GM23338 (cell line): ENCODE measurements at regions not wholly inside any gene's neighbourhood (a gene's known extent, or its start where the extent isn't known, plus 50 kb on each side); places are given as distances from the start of the nearest gene placed in this dataset.

Source experiments
- ATAC-seq: fragments of 200-7000 bp; cut with Tn5 transposase; 3 replicates; pipeline ENCODE4 v1.9.1; 2020
- DNase-seq: peaks from one replicate; pipeline ENCODE4 v3.0.0-alpha.2; 2015; ENCODE audit warnings: low spot score
- H2AFZ ChIP-seq: fragments of 200-600 bp; sonication (generic); 2 replicates; pipeline ENCODE4 v1.8.0; 2016; ENCODE audit warnings: antibody characterized with exemption, mild to moderate bottlenecking, moderate library complexity
- H3F3A ChIP-seq: fragments of 200-600 bp; sonication (generic); replicated peaks from 2 replicates; pipeline ENCODE4 v1.8.0; 2017; ENCODE audit warnings: antibody characterized with exemption, mixed run types, low read depth
- H3K27ac ChIP-seq: fragments of 200-600 bp; sonication (generic); 2 replicates; pipeline ENCODE4 v1.6.1; 2016; ENCODE audit warnings: low read depth
- H3K27me3 ChIP-seq: fragments of 200-600 bp; sonication (generic); 2 replicates; pipeline ENCODE4 v1.8.0; 2016; ENCODE audit warnings: mild to moderate bottlenecking, mixed run types, moderate library complexity; ENCODE audit not compliant: insufficient read depth
- H3K36me3 ChIP-seq: fragments of 200-600 bp; sonication (generic); 2 replicates; pipeline ENCODE4 v1.8.0; 2016; ENCODE audit warnings: mild to moderate bottlenecking; ENCODE audit not compliant: insufficient read depth
- H3K4me1 ChIP-seq: fragments of 200-600 bp; sonication (generic); 2 replicates; pipeline ENCODE4 v1.8.0; 2016; ENCODE audit warnings: mild to moderate bottlenecking, moderate library complexity; ENCODE audit not compliant: insufficient read depth
- H3K4me2 ChIP-seq: fragments of 200-600 bp; sonication (generic); 2 replicates; pipeline ENCODE4 v1.7.1; 2017; ENCODE audit warnings: mixed run types
- H3K4me3 ChIP-seq: fragments of 200-600 bp; sonication (generic); 2 replicates; pipeline ENCODE4 v1.6.1; 2016; ENCODE audit warnings: mixed run types
- H3K79me2 ChIP-seq: fragments of 200-600 bp; sonication (generic); replicated peaks from 2 replicates; pipeline ENCODE4 v1.8.0; 2017; ENCODE audit warnings: mild to moderate bottlenecking; ENCODE audit not compliant: insufficient read depth
- H3K9me2 ChIP-seq: fragments of 200-600 bp; sonication (generic); 2 replicates; pipeline ENCODE4 v1.8.0; 2017; ENCODE audit not compliant: insufficient read depth
- H4K20me1 ChIP-seq: fragments of 200-600 bp; sonication (generic); replicated peaks from 2 replicates; pipeline ENCODE4 v1.8.0; 2017; ENCODE audit warnings: mild to moderate bottlenecking; ENCODE audit not compliant: insufficient read depth
- H3K27ac Mint-ChIP-seq: 2 replicates; pipeline ENCODE4 v1.8.0; 2020; ENCODE audit warnings: inconsistent platforms, mild to moderate bottlenecking, moderate library complexity, mixed read lengths
- H3K27me3 Mint-ChIP-seq: 3 replicates; pipeline ENCODE4 v1.8.0; 2022; ENCODE audit warnings: low read depth, mild to moderate bottlenecking, moderate library complexity, mixed read lengths, inconsistent platforms; ENCODE audit not compliant: insufficient read depth, poor library complexity
- H3K36me3 Mint-ChIP-seq: 3 replicates; pipeline ENCODE4 v1.8.0; 2021; ENCODE audit warnings: low read depth, mild to moderate bottlenecking, inconsistent platforms, moderate library complexity, mixed read lengths
- H3K4me1 Mint-ChIP-seq: 3 replicates; pipeline ENCODE4 v1.8.0; 2020; ENCODE audit warnings: mild to moderate bottlenecking, inconsistent platforms, mixed read lengths
- H3K4me3 Mint-ChIP-seq: 3 replicates; pipeline ENCODE4 v1.8.0; 2021; ENCODE audit warnings: moderate library complexity, mild to moderate bottlenecking, inconsistent platforms, mixed read lengths
- H3K9me3 Mint-ChIP-seq: 3 replicates; pipeline ENCODE4 v1.8.0; 2020; ENCODE audit warnings: moderate library complexity, mild to moderate bottlenecking, inconsistent platforms, mixed read lengths
- CREB1 ChIP-seq: fragments of 250-450 bp; sonication (Bioruptor Pico); IDR thresholded peaks from 2 replicates; pipeline ENCODE4 v1.5.0; 2020; ENCODE audit warnings: low read depth, mild to moderate bottlenecking, moderate library complexity
- EZH2 ChIP-seq: fragments of 200-600 bp; sonication (generic); IDR thresholded peaks from one replicate; pipeline ENCODE4 v1.8.0; 2017; ENCODE audit warnings: antibody characterized with exemption, mild to moderate bottlenecking, low read depth; ENCODE audit not compliant: unreplicated experiment
- EZH2phosphoT487 ChIP-seq: fragments of 200-600 bp; sonication (generic); IDR thresholded peaks from one replicate; pipeline ENCODE4 v1.8.1; 2018; ENCODE audit warnings: antibody characterized with exemption; ENCODE audit not compliant: unreplicated experiment
- JUNB ChIP-seq: IDR thresholded peaks from one replicate; pipeline ENCODE4 v1.6.1; 2016; ENCODE audit warnings: antibody characterized with exemption; ENCODE audit not compliant: unreplicated experiment
- NANOG ChIP-seq: IDR thresholded peaks from 2 replicates; pipeline ENCODE4 v1.6.1; 2016; ENCODE audit warnings: antibody characterized with exemption, borderline replicate concordance
- POLR2AphosphoS5 ChIP-seq: IDR thresholded peaks from 2 replicates; pipeline ENCODE4 v1.6.1; 2016; ENCODE audit warnings: antibody characterized with exemption, low read depth
- STAT1 ChIP-seq: IDR thresholded peaks from one replicate; pipeline ENCODE4 v1.6.1; 2016; ENCODE audit warnings: antibody characterized with exemption; ENCODE audit not compliant: unreplicated experiment
- ZNF114 ChIP-seq: fragments of 250-450 bp; sonication (Bioruptor Pico); IDR thresholded peaks from 2 replicates; pipeline ENCODE4 v1.5.0; 2020; ENCODE audit warnings: mild to moderate bottlenecking, moderate library complexity
- ZNF331 ChIP-seq: fragments of 250-450 bp; sonication (Bioruptor Pico); IDR thresholded peaks from 2 replicates; pipeline ENCODE4 v1.5.0; 2020; ENCODE audit warnings: low read depth, mild to moderate bottlenecking, moderate library complexity
- TF ChIP-seq, protein P1 (sequence below), 2 experiments: fragments of 200-600 bp in 1 of 2; sonication (generic) in 1 of 2; conservative IDR thresholded peaks; 2 replicates each; pipeline versions ENCODE4 v1.5.1 to v1.6.1; 2016 to 2017; ENCODE audit warnings: antibody characterized with exemption in 2 of 2, low read depth in 2 of 2, mild to moderate bottlenecking in 2 of 2, moderate library complexity in 1 of 2
- TF ChIP-seq, protein P2 (sequence below): fragments of 250-450 bp; sonication (Bioruptor Pico); IDR thresholded peaks from 2 replicates; pipeline ENCODE4 v1.5.0; 2020; ENCODE audit warnings: mild to moderate bottlenecking, moderate library complexity
- TF ChIP-seq, protein P3 (sequence below): IDR thresholded peaks from 2 replicates; pipeline ENCODE4 v1.6.1; 2016; ENCODE audit warnings: antibody characterized with exemption

DNA sequence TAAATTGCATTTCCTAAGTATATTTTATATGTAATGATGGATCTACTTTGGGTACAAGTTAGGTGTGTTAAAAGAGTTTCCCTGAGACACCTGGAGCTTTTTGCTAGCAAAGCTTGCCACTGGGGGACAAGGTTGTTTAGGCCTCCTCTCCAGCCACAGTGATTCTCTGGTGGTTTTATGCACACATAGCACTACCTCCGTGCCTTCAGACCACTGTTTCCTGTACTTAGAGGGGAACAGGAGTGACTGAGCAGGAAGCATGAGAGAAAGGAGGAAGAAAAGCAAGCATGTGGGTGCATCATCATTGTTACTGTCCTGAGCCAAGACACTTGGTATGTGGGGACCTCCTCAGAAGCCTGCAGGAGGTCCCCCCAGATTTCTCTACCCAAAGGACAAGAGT, 272.1 kb downstream of the RASEF start:
- no peak overlapping the region for H3K4me2 ChIP-seq
- Mint-ChIP-seq H3K4me3 (no peak overlapping the region), H3K27ac (no peak overlapping the region), H3K36me3 (no peaks in the 10 kb centered on the region; the same call in 2 of the 3 replicates), H3K9me3 (peaks cover 2% of the 10 kb centered on the region; the same call in 1 of the 3 replicates), H3K27me3 (peaks cover 2% of the 10 kb centered on the region), H3K4me1 (no peaks in the 10 kb centered on the region)
- no peaks in the 10 kb centered on the region for H3K27me3 ChIP-seq
- H3K36me3 ChIP-seq: no peaks in the 10 kb centered on the region
- no peak overlapping the region for H2AFZ ChIP-seq
- no peaks in the 10 kb centered on the region for H3K79me2 ChIP-seq
- TF ChIP-seq ZNF331 (CRISPR knock-in tag) (no peak), POLR2AphosphoS5 (no peak), NANOG (no peak)
- H3F3A ChIP-seq: no peaks in the 10 kb centered on the region
- H3K27ac ChIP-seq: no peak overlapping the region
- no peaks in the 10 kb centered on the region; the same call in 1 of the 2 replicates for H3K4me1 ChIP-seq
- H4K20me1 ChIP-seq: no peaks in the 10 kb centered on the region
- DNase-seq: no peak
- H3K9me2 ChIP-seq: no peaks in the 10 kb centered on the region
- no peak for ATAC-seq
- H3K4me3 ChIP-seq: no peak overlapping the region

DNA sequence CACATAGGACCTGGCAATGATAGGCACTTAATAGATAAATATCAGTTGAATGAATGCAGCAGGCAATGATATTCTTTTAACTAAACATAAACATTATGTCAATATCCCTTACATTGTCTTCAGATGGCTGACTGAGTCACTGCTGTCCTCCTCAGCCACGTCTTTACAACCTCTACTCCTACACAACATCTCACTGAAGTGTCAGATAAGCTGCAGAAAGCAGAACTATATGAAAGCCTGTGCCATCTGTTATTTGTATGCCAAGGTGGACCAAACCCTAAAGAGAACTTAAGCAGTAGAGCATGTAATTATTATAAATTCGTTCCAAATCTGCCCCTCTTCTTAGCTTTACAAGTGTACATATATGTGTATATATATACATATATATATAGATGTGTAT, 271.2 kb downstream of the RASEF start:
- no peaks in the 10 kb centered on the region; the same call in 1 of the 2 replicates for H3K4me1 ChIP-seq
- H3K36me3 ChIP-seq: no peaks in the 10 kb centered on the region
- H3F3A ChIP-seq: no peaks in the 10 kb centered on the region
- TF ChIP-seq STAT1 (no peak), EZH2 (no peak), CREB1 (CRISPR knock-in tag) (no peak), EZH2phosphoT487 (no peak), ZNF331 (CRISPR knock-in tag) (no peak), POLR2AphosphoS5 (no peak), ZNF114 (CRISPR knock-in tag) (no peak), JUNB (no peak)
- TF ChIP-seq, protein P1, sequence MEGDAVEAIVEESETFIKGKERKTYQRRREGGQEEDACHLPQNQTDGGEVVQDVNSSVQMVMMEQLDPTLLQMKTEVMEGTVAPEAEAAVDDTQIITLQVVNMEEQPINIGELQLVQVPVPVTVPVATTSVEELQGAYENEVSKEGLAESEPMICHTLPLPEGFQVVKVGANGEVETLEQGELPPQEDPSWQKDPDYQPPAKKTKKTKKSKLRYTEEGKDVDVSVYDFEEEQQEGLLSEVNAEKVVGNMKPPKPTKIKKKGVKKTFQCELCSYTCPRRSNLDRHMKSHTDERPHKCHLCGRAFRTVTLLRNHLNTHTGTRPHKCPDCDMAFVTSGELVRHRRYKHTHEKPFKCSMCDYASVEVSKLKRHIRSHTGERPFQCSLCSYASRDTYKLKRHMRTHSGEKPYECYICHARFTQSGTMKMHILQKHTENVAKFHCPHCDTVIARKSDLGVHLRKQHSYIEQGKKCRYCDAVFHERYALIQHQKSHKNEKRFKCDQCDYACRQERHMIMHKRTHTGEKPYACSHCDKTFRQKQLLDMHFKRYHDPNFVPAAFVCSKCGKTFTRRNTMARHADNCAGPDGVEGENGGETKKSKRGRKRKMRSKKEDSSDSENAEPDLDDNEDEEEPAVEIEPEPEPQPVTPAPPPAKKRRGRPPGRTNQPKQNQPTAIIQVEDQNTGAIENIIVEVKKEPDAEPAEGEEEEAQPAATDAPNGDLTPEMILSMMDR (conservative IDR thresholded peaks at IDR 0.05; ENCODE audit: low read depth in 2 of 2): no peak
- TF ChIP-seq, protein P2, sequence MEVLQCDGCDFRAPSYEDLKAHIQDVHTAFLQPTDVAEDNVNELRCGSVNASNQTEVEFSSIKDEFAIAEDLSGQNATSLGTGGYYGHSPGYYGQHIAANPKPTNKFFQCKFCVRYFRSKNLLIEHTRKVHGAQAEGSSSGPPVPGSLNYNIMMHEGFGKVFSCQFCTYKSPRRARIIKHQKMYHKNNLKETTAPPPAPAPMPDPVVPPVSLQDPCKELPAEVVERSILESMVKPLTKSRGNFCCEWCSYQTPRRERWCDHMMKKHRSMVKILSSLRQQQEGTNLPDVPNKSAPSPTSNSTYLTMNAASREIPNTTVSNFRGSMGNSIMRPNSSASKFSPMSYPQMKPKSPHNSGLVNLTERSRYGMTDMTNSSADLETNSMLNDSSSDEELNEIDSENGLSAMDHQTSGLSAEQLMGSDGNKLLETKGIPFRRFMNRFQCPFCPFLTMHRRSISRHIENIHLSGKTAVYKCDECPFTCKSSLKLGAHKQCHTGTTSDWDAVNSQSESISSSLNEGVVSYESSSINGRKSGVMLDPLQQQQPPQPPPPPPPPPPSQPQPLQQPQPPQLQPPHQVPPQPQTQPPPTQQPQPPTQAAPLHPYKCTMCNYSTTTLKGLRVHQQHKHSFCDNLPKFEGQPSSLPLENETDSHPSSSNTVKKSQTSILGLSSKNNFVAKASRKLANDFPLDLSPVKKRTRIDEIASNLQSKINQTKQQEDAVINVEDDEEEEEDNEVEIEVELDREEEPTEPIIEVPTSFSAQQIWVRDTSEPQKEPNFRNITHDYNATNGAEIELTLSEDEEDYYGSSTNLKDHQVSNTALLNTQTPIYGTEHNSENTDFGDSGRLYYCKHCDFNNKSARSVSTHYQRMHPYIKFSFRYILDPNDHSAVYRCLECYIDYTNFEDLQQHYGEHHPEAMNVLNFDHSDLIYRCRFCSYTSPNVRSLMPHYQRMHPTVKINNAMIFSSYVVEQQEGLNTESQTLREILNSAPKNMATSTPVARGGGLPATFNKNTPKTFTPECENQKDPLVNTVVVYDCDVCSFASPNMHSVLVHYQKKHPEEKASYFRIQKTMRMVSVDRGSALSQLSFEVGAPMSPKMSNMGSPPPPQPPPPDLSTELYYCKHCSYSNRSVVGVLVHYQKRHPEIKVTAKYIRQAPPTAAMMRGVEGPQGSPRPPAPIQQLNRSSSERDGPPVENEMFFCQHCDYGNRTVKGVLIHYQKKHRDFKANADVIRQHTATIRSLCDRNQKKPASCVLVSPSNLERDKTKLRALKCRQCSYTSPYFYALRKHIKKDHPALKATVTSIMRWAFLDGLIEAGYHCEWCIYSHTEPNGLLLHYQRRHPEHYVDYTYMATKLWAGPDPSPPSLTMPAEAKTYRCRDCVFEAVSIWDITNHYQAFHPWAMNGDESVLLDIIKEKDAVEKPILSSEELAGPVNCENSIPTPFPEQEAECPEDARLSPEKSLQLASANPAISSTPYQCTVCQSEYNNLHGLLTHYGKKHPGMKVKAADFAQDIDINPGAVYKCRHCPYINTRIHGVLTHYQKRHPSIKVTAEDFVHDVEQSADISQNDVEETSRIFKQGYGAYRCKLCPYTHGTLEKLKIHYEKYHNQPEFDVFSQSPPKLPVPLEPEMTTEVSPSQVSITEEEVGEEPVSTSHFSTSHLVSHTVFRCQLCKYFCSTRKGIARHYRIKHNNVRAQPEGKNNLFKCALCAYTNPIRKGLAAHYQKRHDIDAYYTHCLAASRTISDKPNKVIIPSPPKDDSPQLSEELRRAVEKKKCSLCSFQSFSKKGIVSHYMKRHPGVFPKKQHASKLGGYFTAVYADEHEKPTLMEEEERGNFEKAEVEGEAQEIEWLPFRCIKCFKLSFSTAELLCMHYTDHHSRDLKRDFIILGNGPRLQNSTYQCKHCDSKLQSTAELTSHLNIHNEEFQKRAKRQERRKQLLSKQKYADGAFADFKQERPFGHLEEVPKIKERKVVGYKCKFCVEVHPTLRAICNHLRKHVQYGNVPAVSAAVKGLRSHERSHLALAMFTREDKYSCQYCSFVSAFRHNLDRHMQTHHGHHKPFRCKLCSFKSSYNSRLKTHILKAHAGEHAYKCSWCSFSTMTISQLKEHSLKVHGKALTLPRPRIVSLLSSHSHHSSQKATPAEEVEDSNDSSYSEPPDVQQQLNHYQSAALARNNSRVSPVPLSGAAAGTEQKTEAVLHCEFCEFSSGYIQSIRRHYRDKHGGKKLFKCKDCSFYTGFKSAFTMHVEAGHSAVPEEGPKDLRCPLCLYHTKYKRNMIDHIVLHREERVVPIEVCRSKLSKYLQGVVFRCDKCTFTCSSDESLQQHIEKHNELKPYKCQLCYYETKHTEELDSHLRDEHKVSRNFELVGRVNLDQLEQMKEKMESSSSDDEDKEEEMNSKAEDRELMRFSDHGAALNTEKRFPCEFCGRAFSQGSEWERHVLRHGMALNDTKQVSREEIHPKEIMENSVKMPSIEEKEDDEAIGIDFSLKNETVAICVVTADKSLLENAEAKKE: no peak
- TF ChIP-seq, protein P3, sequence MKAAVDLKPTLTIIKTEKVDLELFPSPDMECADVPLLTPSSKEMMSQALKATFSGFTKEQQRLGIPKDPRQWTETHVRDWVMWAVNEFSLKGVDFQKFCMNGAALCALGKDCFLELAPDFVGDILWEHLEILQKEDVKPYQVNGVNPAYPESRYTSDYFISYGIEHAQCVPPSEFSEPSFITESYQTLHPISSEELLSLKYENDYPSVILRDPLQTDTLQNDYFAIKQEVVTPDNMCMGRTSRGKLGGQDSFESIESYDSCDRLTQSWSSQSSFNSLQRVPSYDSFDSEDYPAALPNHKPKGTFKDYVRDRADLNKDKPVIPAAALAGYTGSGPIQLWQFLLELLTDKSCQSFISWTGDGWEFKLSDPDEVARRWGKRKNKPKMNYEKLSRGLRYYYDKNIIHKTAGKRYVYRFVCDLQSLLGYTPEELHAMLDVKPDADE: no peak

More for the DNA sequence above, 271.2 kb downstream of the RASEF start:
- Mint-ChIP-seq H3K9me3 (peaks cover 2% of the 10 kb centered on the region; the same call in 1 of the 3 replicates), H3K27ac (no peak overlapping the region), H3K27me3 (peaks cover 2% of the 10 kb centered on the region), H3K36me3 (no peaks in the 10 kb centered on the region; the same call in 2 of the 3 replicates), H3K4me1 (no peaks in the 10 kb centered on the region), H3K4me3 (no peak overlapping the region)
- no peak for ATAC-seq
- no peak overlapping the region for H3K27ac ChIP-seq
- no peak overlapping the region for H2AFZ ChIP-seq
- no peak for DNase-seq
- no peak overlapping the region for H3K4me3 ChIP-seq
- no peaks in the 10 kb centered on the region for H3K9me2 ChIP-seq
- H4K20me1 ChIP-seq: no peaks in the 10 kb centered on the region
- H3K79me2 ChIP-seq: no peaks in the 10 kb centered on the region
- H3K27me3 ChIP-seq: no peaks in the 10 kb centered on the region
- no peak overlapping the region for H3K4me2 ChIP-seq
